NCI-H2029 (cell line): ENCODE measurements at regions not wholly inside any gene's neighbourhood (a gene's known extent, or its start where the extent isn't known, plus 50 kb on each side); places are given as distances from the start of the nearest gene placed in this dataset.
"Not testable (repeated sequence)": the region's sequence is repeated elsewhere in the genome, so short reads cannot be mapped to it uniquely, and the experiment has no call there.

Experiments
- DNase-seq: peaks from one replicate; lab custom pipeline; 2025; lab: John Stamatoyannopoulos, UW

DNA sequence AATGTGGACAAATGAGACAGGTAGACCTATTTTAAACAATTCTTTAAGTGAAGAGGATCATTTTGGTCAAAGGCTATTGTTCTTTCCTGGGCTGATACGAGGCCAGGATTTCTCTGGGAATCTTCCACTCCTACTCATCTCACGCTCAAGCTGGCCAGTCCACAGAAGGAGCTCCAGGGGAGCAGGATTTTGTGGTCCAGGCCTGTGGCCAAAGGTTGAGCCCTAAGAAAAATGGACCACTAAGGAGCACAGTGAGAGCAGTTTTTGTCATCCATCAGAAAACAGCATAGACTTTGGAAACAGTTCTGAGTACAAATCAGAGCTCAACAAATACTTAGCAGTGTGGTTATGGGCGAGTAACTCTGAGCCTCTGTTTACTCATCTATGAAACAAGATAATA, 260.2 kb upstream of the RUNX1 start:
- DNase-seq: no peak

DNA sequence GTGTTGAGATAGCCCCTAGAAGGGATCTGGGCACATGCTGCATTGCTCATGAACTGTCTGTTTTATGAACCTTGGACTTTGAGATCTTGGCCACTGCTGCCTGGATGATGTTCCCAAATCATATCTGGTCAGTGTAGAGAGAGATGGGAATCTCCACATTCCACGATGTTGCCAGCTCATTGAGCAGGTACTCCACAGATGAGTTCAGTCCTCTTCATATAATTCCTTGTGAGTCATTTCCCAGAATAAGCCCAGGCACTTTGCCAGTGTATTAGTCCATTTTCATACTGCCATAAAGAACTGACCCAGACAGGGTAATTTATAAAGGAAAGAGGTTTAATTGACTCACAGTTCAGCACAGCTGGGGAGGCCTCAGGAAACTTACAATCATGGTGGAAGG, 254.0 kb upstream of the RUNX1 start:
- DNase-seq: peak; percentile 7

DNA sequence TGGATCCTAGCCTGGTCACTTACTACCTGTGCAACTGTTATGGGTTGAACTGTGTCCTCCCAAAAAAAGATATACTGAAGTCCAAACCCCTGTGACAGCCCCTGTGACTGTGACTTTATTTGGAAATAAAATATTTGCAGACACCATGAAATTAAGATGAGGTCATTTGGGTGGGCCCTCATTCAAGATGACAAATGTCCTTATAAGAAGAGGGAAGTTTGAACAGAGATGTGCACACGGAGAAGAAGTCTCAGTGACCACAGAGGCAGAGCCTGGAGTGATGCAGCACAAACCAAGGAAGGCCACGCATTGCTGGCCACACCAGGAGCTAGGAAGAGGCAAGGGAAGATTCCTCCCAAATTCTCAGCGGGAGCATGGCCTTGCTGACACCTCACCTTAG, 249.7 kb upstream of the RUNX1 start:
- no peak for DNase-seq

DNA sequence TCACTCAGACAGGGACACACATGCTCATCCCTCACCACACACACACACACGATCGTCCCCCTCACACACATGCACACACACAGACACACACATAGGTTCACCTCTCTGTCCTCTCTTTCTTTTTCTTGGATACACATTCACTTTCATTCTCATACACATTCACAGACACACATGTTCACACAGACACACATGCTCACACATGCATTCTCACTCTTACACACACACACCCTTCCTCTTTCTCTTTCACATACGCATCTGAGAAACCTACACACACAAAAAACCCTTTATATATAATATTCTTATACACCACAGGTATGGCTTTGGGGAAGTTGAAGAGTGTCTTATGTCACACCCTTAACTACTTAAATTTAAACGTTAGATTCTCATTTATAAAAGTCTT, 248.6 kb upstream of the RUNX1 start:
- no peak for DNase-seq

DNA sequence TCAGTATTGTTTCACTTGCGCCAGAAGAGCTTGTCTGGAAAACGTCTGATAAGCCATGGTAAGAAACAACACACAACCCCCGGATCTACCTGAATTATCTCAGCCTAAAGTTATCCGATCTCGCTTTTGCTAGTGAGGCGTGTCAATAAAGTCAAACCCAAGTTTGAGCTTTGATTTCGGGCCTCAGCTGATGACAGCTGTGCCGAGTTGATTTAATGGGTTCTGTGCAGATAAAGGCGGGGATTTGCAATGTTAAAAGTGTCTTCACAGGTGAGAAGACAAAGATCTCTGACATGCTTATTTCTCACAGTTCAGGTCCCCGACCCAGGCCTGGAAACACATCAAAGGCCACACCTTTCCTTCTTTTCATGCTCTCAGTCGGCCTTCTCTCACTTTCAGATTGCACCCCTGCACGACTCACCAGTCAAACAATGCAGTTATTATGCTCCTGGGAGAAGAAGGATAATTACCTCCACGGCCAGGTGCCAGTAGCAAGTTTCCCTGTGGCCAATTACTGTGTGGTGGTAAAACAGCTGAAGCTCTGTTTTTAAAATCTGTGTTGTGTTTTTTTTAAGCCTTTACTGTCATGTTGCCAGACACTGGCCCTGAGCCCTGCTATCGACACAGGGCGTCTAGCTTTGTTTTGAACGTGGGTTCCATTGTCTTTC, 245.3 kb upstream of the RUNX1 start:
- DNase-seq: peak; percentile 70

DNA sequence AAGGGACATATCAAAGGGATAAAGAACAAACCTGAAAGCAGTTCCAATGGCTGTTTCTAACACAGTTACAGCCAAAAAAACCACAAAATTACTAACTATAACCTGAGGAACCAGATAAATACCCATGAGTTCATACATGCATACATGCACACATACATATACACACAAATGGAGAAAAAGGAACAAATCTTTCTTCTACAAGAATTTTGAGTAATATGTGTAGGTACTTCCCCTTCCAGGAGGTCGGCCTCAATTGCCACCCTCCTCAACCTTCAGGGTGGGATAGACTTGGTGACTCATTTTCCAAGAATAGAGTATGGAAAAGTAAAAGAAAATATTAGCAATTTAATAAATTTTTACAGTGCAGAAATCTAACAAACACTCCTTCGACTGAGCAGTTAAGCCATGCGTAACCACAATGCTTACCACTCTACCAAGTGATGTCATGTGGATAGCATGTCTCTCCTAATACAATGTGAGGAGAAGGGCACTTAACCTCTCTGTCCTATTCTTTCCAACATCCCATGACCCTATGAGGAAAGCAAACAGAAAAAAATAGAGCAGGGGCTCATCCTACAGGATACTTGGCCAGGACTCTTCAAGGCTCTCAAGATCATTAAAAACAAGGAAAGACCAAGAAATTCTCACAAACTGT, 243.0 kb upstream of the RUNX1 start:
- peak; percentile 85 for DNase-seq

DNA sequence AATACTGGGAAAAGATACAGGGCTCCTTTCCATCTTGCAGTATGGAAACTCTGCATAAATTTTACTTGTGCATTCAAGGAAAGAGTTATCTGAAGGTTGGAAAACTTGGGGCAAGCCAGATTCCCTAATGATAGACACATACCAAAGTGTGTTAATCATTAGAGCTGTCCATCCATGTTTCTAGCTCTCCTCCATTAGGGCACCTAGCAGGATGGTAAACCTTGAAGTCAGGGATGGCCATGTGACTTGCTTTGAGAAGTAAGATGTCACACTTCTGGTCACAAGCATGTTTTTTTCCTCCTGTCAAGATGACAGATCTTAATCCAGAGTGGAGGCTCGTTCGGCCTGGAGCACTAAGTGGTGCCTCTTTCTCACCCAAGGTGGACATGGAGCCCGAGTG, 241.9 kb upstream of the RUNX1 start:
- DNase-seq: no peak

DNA sequence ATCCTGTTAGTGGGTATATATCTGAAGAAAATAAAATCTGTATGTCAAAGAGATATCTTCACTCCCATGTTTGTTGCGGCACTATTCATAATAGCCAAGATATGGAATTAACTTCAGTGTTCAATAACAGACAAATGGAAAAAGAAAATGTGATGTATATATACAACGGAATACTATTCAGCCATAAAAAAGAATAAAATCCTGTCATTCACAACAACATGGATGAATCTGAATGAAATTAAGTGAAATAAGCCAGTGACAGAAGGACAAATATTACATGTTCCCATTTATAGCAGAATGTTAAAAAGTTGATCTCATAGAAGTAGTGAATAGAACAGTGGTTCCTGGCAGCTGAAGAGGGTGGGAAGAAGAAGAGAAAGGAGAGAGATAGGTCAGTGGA, 239.1 kb upstream of the RUNX1 start:
- no peak for DNase-seq

DNA sequence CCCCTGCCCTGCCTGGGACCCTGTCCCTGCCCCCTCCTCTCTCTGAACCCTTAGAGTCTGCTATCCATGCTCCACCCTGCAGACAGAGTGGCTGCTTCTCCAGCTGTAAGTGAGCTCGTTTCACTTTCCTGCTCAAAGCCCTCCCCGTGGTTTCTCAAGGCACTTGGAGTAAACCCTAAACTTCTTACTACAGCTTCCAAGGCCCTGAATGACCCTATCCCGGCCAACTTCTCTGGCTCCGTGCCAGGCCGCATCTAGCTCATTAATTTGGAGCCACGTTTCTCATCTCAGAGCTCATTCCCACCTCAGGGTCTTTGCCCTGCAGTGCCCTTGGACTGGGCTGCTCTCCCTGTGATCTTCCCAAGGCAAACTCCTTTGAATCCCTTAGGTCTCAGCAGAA, 235.1 kb upstream of the RUNX1 start:
- DNase-seq: no peak

DNA sequence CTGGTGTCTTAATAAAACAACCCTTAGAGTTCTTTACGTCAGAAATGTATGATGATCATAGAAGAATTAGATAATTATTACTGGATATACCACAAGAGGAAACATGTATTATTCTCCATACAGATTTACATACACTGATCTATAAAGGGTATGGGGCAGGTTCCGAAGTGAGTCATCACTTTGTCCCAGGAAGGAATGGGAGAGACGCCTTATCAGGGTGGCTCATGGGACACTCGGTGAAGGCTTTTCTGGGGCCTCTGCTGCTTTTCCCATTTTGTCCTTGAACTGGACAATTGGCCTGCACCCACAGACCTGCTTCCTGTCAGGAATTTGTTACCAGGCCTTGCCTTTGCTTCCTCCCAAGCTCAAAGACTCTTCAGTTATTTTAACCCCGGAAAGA, 233.8 kb upstream of the RUNX1 start:
- DNase-seq: no peak

DNA sequence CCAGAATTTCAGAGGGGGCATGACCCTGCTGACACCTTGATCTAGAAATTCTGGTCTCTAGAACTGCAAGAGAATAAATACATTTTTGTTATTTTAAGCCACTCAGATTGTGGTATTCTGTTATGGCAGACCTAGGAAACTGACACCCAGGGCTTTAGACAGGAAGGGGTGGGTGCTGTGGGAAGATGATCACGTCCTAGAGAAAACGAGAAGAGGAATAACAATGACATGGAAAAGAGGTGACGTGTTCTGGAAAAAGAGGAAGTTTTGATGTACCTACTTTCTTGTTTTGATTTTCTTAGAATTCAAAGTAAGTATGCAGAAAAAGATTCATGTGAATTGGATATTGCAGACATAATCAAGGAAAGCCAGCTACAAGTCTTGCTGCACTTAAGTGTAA, 232.9 kb upstream of the RUNX1 start:
- no peak for DNase-seq

DNA sequence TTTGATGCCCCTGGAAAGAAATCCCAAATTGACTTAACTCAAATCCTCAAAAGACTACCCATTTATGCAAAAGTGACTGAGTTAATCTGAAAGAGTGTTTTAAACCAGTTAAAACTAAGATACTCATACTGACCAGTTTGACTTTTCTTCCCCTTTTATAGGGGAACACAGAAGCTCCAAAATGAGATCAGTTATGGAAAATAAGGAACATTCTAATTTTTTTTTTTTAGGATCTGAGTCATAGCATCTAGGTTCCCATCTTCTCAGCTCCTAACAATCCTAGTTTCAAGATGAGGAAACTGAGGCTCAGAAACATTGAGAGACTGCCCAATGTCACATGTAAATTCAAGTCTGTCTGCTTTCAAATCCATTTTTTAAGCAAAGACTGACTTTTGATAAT, 231.1 kb upstream of the RUNX1 start:
- no peak for DNase-seq

DNA sequence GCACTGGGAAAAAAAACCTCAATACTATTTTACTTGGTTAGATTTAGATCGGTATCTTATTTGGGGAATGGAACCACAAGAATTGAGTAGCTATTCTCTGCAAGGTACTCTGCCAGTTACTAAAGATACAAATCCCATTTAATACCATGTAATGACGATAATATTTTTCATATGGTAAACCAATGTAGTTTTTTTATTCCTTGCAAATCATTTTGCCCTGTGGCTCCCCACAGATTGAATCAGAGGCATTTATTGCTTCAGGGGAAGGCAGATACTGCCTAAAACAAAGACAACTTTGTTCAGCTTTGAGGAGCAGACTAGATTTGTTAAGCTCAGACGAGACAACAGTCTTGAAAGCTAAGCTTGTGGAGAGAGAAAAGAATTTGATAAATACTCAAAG, 226.7 kb upstream of the RUNX1 start:
- DNase-seq: no peak

DNA sequence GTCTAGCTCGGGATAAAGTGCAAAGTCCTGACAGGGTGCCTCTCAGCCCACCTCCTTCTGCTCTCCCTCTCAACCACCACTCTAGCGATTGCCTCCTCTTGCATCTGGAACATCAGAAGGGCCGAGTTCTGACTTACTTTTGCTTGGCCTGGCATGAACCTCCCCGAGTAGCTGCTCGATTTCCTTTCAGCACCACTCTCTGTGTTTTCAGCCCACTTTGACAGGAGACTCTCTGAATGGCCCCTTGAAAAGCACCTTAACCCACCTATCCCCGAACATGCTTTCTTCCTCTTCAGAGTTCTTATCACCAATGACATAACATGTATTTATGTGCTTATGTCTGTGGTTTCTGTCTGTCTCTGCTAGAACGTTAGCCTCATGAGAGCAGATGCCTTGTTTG, 225.8 kb upstream of the RUNX1 start:
- DNase-seq: no peak

DNA sequence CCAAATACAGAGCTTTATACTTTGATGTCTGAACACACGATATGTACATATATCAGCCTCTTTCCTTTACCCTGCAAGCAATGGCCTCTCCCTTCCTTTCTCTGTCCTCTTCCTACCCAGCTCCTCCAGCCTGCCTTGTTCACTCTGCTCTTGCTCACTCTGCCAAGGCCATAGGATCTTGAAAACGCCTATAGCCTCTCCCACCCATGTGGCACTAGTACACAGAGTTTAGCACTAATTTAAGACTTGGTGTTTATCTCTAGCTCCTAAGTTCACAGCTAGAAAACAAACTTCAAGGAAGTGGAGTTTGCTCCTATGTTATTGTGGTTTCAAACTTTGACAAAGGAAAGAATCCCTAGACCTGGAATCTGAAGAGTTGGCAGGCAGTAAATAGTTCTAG, 225.0 kb upstream of the RUNX1 start:
- DNase-seq: no peak

DNA sequence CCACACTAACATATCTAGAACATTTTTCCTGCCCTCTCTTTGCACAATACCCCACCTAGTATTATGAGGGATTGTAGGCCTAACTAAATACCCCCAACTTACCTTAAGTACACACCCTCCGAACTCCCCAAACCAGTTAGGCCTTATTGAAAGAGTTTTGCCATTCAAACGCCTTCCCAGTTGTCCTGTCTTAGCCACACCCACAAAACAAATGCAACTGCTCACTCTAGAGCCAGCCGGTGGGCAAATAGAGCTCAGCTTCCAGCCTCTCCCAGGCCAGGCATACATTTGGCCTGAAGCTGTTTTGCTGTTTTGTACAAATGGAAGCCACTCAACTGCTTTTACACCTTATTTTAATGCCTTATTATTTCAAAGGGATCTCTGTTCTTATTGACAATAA, 224.2 kb upstream of the RUNX1 start:
- DNase-seq: peak; percentile 59

DNA sequence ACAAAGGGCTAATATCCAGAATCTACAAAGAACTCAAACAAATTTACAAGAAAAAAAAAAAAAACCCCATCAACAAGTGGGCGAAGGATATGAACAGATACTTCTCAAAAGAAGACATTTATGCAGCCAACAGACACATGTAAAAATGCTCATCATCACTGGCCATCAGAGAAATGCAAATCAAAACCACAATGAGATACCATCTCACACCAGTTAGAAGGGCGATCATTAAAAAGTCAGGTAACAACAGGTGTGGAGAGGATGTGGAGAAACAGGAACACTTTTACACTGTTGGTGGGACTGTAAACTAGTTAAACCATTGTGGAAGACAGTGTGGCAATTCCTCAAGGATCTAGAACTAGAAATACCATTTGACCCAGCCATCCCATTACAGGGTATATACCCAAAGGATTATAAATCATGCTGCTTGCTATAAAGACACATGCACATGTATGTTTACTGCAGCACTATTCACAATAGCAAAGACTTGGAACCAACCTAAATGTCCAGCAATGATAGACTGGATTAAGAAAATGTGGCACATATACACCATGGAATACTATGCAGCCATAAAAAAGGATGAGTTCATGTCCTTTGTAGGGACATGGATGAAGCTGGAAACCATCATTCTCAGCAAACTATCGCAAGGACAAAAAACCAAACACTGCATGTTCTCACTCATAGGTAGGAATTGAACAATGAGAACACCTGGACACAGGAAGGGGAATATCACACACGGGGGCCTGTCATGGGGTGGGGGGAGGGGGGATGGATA, 222.4 kb upstream of the RUNX1 start:
- DNase-seq: not testable (repeated sequence)

DNA sequence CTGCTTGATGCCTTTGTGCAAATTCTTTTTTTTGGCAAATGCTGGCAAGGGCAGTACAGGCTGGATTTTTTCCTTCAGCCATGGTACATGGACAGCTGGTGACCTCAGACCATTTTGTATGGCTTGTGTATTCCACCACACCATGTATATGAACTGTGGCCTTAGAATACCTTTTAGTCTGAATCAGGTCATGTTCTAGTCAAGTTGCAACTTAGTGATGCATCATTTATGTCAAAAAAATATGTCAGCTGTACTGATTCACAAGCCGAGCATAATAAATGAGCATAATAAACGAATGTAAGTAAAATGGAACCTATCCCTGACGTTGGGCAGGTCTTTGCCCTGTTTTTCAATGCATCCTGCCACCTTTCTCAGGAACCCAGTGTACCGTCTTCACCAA, 219.7 kb upstream of the RUNX1 start:
- no peak for DNase-seq

DNA sequence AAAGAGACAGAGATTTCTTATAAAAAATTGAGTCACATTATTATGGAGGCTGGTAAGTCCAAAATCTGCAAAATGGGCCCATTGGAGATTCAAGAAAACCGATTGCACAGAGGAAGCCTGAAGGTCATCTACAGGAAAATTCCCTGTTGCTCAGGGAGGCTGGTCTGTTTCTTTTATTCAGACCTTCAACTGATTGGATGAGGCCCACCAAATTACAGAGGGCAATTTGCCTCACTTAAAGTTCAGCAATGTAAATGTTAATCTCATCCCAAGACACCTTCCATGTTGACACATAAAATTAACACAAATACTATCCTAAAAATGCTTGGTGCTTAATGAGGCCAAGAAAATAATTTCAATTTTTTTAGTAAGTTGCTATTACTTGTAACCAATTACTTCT, 219.2 kb upstream of the RUNX1 start:
- DNase-seq: no peak

DNA sequence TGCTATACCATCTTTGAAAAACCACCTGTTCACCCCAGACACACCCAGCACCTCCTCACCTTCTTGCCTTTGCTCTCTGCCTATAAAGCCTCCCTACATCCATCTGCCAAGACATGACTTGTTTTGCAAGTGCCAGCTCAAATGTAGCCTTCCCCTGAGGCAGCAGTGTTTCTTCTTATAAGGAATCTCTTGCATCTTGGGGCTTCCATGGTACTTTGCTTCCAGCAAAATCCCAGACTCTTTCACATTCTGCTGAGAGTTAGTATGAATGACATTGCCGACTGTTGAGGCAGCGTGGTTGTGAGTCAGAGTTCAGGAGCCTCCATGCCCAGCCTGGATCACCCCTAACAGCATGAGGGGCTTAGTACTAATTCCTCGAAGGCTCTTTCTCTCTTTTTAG, 217.4 kb upstream of the RUNX1 start:
- DNase-seq: no peak

DNA sequence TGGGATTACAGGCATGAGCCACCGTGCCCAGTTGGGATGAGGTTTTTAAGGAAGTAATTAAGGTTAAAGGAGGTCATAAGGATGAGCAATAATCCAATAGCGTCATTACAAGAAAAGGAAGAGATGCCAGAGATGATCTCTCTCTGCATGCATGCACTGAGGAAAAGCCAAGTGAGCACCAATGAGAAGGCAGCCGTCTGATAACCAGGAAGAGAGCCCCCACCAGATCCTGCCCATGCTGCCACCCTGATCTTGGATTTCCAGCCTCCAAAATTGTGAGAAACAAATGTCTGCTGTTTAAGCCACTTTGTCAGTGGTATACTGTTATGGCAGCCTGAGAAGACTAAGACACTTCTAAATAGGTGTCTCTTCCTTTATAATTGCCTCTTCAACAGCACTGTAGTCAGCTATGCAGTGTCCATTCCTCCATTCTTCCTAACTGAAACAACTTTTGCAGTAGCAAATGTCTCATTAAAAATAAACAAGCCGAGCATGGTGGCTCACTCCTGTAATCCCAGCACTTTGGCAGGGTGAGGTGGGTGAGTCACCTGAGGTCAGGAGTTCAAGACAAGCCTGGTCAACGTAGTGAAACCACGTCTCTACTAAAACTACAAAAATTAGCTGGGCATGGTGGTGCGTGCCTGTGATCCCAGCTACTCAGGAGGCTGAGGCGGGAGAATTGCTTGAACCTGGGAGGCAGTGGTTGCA, 216.2 kb upstream of the RUNX1 start:
- DNase-seq: no peak

DNA sequence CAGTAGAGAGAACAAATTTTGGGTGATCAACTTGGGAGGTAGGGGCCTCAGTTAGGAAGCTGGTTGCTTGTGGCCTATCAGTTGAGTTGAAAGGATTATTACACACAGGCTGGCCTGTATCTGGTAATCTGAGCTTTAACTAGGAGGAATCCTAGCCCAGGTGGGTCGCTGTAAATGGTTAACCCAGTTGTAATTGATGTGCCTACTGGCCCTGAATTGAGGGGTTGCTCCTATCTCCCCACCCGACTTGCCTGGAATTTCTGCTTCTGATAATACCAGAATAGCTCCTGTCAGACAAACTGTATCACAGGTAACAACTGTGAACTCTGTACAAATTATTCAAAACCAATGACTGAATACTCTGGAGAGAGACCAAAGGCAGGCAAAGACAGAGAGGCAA, 210.4 kb upstream of the RUNX1 start:
- DNase-seq: no peak

DNA sequence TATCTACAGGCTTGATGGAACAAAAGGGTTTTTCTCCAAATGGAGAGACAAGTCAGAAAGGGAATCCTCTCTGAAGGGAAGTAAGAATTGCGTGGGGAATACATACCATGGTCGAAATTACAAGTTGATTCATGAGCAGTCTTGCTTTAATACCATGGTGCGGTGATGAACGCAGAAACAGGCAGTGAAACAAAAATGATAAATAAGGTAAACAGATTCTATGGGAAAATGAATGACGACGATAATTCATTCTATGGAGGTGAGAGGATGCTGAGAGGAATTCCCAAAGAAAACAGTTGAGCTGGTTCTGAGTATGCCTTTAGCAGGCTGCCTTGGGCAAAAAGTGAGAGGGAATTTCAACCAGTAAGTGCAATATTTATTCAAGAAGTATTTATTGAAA, 209.4 kb upstream of the RUNX1 start:
- no peak for DNase-seq
